IMR-90 (cell line): ENCODE measurements at regions not wholly inside any gene's neighbourhood (a gene's known extent, or its start where the extent isn't known, plus 50 kb on each side); places are given as distances from the start of the nearest gene placed in this dataset.

Experiments
- ATAC-seq: fragments of 200-7000 bp; cut with Tn5 transposase; 2 replicates; pipeline ENCODE4 v1.9.1; 2020; ENCODE audit warnings: low read depth, mild to moderate bottlenecking, moderate library complexity
- BruUV-seq: library from RNA; stranded (reverse); fragments of 400-500 nt; replicated peaks from 2 replicates; lab custom pipeline; 2021; lab: Mats Ljungman, UMichigan
- CTCF ChIA-PET: fragments of 300-600 bp; formaldehyde crosslinking; extraction: SDS; loops from one replicate; lab custom pipeline; 2021; ENCODE audit warnings: antibody characterized with exemption; lab: Yijun Ruan, JAX
- POLR2A ChIA-PET: fragments of 300-600 bp; sonication (Branson Sonifier 250); formaldehyde crosslinking; loops from one replicate; lab custom pipeline; 2022; ENCODE audit warnings: antibody characterized with exemption; ENCODE audit not compliant: unreplicated experiment; lab: Charles Lee
- DNase-seq: peaks from one replicate; pipeline ENCODE4 v3.0.0; 2013
- H2AFZ ChIP-seq: replicated peaks from 2 replicates; pipeline ENCODE3; 2013; ENCODE audit warnings: low read length, mild to moderate bottlenecking; ENCODE audit not compliant: poor library complexity
- H2AK5ac ChIP-seq: 2 replicates; pipeline ENCODE4 v1.6.1; 2013; ENCODE audit warnings: low read depth, low read length, inconsistent platforms
- H2AK9ac ChIP-seq: replicated peaks from 2 replicates; pipeline ENCODE3; 2013; ENCODE audit warnings: mild to moderate bottlenecking, low read depth, low read length, moderate library complexity; ENCODE audit not compliant: poor library complexity
- H2BK120ac ChIP-seq: 2 replicates; pipeline ENCODE4 v1.6.1; 2013; ENCODE audit warnings: low read depth, low read length, inconsistent platforms
- H2BK15ac ChIP-seq: 3 replicates; pipeline ENCODE4 v1.6.1; 2013; ENCODE audit warnings: low read depth, low read length, inconsistent platforms
- H2BK20ac ChIP-seq: 2 replicates; pipeline ENCODE4 v1.6.1; 2013; ENCODE audit warnings: low read depth, mild to moderate bottlenecking, inconsistent platforms, low read length, moderate library complexity
- H2BK5ac ChIP-seq: 2 replicates; pipeline ENCODE4 v1.6.1; 2013; ENCODE audit warnings: mild to moderate bottlenecking, low read depth, low read length, inconsistent platforms; ENCODE audit not compliant: poor library complexity, severe bottlenecking
- H3K14ac ChIP-seq: replicated peaks from 2 replicates; pipeline ENCODE4 v1.6.1; 2013; ENCODE audit warnings: low read depth, low read length, inconsistent platforms
- H3K18ac ChIP-seq: 2 replicates; pipeline ENCODE4 v1.6.1; 2013; ENCODE audit warnings: low read depth, low read length, control low read depth
- H3K23ac ChIP-seq: 2 replicates; pipeline ENCODE4 v1.6.1; 2013; ENCODE audit warnings: low read depth, low read length, inconsistent platforms
- H3K27ac ChIP-seq: 2 replicates; pipeline ENCODE4 v1.5.1; 2013; ENCODE audit warnings: mild to moderate bottlenecking, control low read depth, low read length; ENCODE audit not compliant: insufficient read depth
- H3K27me3 ChIP-seq: 2 replicates; pipeline ENCODE4 v1.6.1; 2013; ENCODE audit warnings: low read length; ENCODE audit not compliant: control insufficient read depth, insufficient read depth
- H3K36me3 ChIP-seq: 2 replicates; pipeline ENCODE4 v1.6.1; 2013; ENCODE audit warnings: low read length, mixed read lengths; ENCODE audit not compliant: control insufficient read depth, insufficient read depth
- H3K4ac ChIP-seq: 2 replicates; pipeline ENCODE4 v1.6.1; 2013; ENCODE audit warnings: low read depth, low read length, inconsistent platforms
- H3K4me1 ChIP-seq: 2 replicates; pipeline ENCODE4 v1.6.1; 2013; ENCODE audit warnings: low read length, mixed read lengths; ENCODE audit not compliant: control insufficient read depth, insufficient read depth
- H3K4me2 ChIP-seq: 2 replicates; pipeline ENCODE4 v1.6.1; 2013; ENCODE audit warnings: low read depth, mild to moderate bottlenecking, control low read depth, low read length, moderate library complexity
- H3K4me3 ChIP-seq: 2 replicates; pipeline ENCODE4 v1.5.1; 2013; ENCODE audit warnings: low read depth, mild to moderate bottlenecking, control low read depth, low read length, moderate library complexity; ENCODE audit not compliant: insufficient read depth
- H3K56ac ChIP-seq: 2 replicates; pipeline ENCODE4 v1.6.1; 2013; ENCODE audit warnings: low read length, inconsistent platforms; ENCODE audit not compliant: insufficient read depth; ENCODE audit errors: extremely low read depth
- H3K79me1 ChIP-seq, 2 experiments: 2 replicates each; pipeline ENCODE4 v1.6.1; 2013; ENCODE audit warnings: low read length in 2 of 2, inconsistent platforms in 1 of 2, low read depth in 1 of 2
- H3K9ac ChIP-seq: 2 replicates; pipeline ENCODE4 v1.6.1; 2013; ENCODE audit warnings: low read depth, low read length, control low read depth
- H3K9me1 ChIP-seq: 2 replicates; pipeline ENCODE4 v1.6.1; 2013; ENCODE audit warnings: low read length, inconsistent platforms; ENCODE audit not compliant: insufficient read depth
- H3K9me3 ChIP-seq: 2 replicates; pipeline ENCODE4 v1.6.1; 2013; ENCODE audit warnings: low read length; ENCODE audit not compliant: control insufficient read depth, insufficient read depth
- H4K20me1 ChIP-seq: 2 replicates; pipeline ENCODE4 v1.6.1; 2013; ENCODE audit warnings: low read length, inconsistent platforms; ENCODE audit not compliant: insufficient read depth
- H4K5ac ChIP-seq: 2 replicates; pipeline ENCODE4 v1.6.1; 2013; ENCODE audit warnings: mild to moderate bottlenecking, low read depth, low read length, control low read depth
- H4K8ac ChIP-seq, 2 experiments: 2 replicates each; pipeline ENCODE4 v1.6.1; 2013; ENCODE audit warnings: low read depth in 2 of 2, low read length in 2 of 2, control low read depth in 1 of 2, inconsistent platforms in 1 of 2
- H4K91ac ChIP-seq: 2 replicates; pipeline ENCODE4 v1.6.1; 2013; ENCODE audit warnings: low read depth, low read length, inconsistent platforms; ENCODE audit not compliant: insufficient read depth
- BHLHE40 ChIP-seq: fragments of 150-350 bp; IDR thresholded peaks from 2 replicates; pipeline ENCODE4 v1.6.1; 2016; ENCODE audit warnings: mild to moderate bottlenecking, low read depth, low read length
- CEBPB ChIP-seq: IDR thresholded peaks from 2 replicates; pipeline ENCODE4 v1.6.1; 2012; ENCODE audit warnings: low read depth, low read length, improper control_type of control experiment
- CHD1 ChIP-seq: IDR thresholded peaks from 2 replicates; pipeline ENCODE4 v1.6.1; 2012; ENCODE audit warnings: low read depth, low read length, improper control_type of control experiment
- FOS ChIP-seq: fragments of 150-350 bp; IDR thresholded peaks from 2 replicates; pipeline ENCODE4 v1.6.1; 2016; ENCODE audit warnings: low read depth, low read length
- MAFK ChIP-seq: IDR thresholded peaks from 2 replicates; pipeline ENCODE4 v1.6.1; 2012; ENCODE audit warnings: low read depth, low read length, improper control_type of control experiment
- MAZ ChIP-seq: IDR thresholded peaks from 2 replicates; pipeline ENCODE4 v1.6.1; 2012; ENCODE audit warnings: low read depth, mild to moderate bottlenecking, low read length, improper control_type of control experiment, moderate library complexity, borderline replicate concordance
- MXI1 ChIP-seq: IDR thresholded peaks from 2 replicates; pipeline ENCODE4 v1.6.1; 2012; ENCODE audit warnings: low read depth, mild to moderate bottlenecking, low read length, moderate library complexity, borderline replicate concordance
- NFE2L2 ChIP-seq: fragments of 150-350 bp; IDR thresholded peaks from 2 replicates; pipeline ENCODE4 v1.6.1; 2016; ENCODE audit warnings: low read depth, mild to moderate bottlenecking, low read length
- POLR2A ChIP-seq: IDR thresholded peaks from 2 replicates; pipeline ENCODE4 v1.6.1; 2012; ENCODE audit warnings: mild to moderate bottlenecking, low read depth, low read length
- RAD21 ChIP-seq: IDR thresholded peaks from 2 replicates; pipeline ENCODE4 v1.6.1; 2012; ENCODE audit warnings: low read length, improper control_type of control experiment
- RCOR1 ChIP-seq: IDR thresholded peaks from 2 replicates; pipeline ENCODE4 v1.6.1; 2012; ENCODE audit warnings: mild to moderate bottlenecking, low read length, improper control_type of control experiment; ENCODE audit not compliant: insufficient replicate concordance
- RFX5 ChIP-seq: IDR thresholded peaks from 2 replicates; pipeline ENCODE4 v1.8.0; 2012; ENCODE audit warnings: low read depth, mild to moderate bottlenecking, low read length, moderate library complexity
- SMC3 ChIP-seq: fragments of 150-350 bp; IDR thresholded peaks from 2 replicates; pipeline ENCODE4 v1.6.1; 2016; ENCODE audit warnings: low read depth, mild to moderate bottlenecking, antibody characterized with exemption, low read length, moderate library complexity
- WGBS, 2 experiments: methylation state at CpG; one replicate each; pipeline versions ENCODE4 v1.1.5 to v1.1.7; 2013; ENCODE audit warnings: missing lambda C conversion rate in 2 of 2; ENCODE audit not compliant: insufficient read length in 1 of 2; ENCODE audit errors: extremely low coverage in 2 of 2; 5-methylcytosine and 5-hydroxymethylcytosine counted together
- dilution Hi-C: fragments of 300-500 bp; cut with HindIII; formaldehyde crosslinking; loops from one replicate; pipeline ENCODE4 v1.14.3; 2018; ENCODE audit warnings: low sequenced_read_pairs; ENCODE audit not compliant: unreplicated experiment
- in situ Hi-C: fragments of 300-500 bp; cut with MboI; formaldehyde crosslinking; loops from 3 replicates; pipeline ENCODE4 v1.14.3; 2019; ENCODE audit warnings: low sequenced_read_pairs, inconsistent platforms, mixed read lengths
- intact Hi-C: fragments of 100-400 bp; cut with micrococcal nuclease; formaldehyde crosslinking; loops from 2 replicates; pipeline ENCODE4 v1.10.0; 2022
- TF ChIP-seq, protein P1 (sequence below): fragments of 150-350 bp; IDR thresholded peaks from 2 replicates; pipeline ENCODE4 v1.6.1; 2017; ENCODE audit warnings: mild to moderate bottlenecking, antibody characterized with exemption, low read length, low read depth
- TF ChIP-seq, protein P2 (sequence below): fragments of 150-350 bp; IDR thresholded peaks from 2 replicates; pipeline ENCODE4 v1.6.1; 2016; ENCODE audit warnings: low read depth, mild to moderate bottlenecking, low read length, moderate library complexity, borderline replicate concordance
- TF ChIP-seq, protein P3 (sequence below): conservative IDR thresholded peaks from 2 replicates; pipeline ENCODE4 v1.5.1; 2012; ENCODE audit warnings: mild to moderate bottlenecking, low read depth, low read length, improper control_type of control experiment

DNA sequence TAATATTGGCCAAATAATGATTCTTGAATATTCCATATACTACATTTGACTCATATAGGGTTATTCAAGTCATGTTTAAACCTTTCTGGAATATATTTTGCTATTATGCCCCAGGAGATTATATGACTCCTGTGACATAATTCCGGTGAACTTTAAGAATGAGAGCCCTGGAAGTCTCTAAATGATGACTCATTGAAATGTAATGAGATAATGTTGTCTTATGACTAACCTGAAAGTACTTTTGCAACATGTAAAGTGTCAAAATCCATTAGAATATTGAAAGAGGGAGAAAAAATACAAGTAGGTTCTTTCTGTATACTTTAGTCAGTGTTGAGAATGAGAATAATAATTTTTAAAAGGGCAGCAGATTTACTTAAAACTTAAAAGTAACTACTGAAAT lies 830.4 kb downstream of the MAT2B start:
- H3K4ac ChIP-seq: no peak overlapping the region
- no peak overlapping the region for H3K4me3 ChIP-seq
- H2AK9ac ChIP-seq: no peak overlapping the region
- H4K91ac ChIP-seq: no peak overlapping the region; the same call in 1 of the 2 replicates
- no peak overlapping the region for H4K5ac ChIP-seq
- no peaks in the 10 kb centered on the region for H3K79me1 ChIP-seq
- no CpG with 5 or more reads among the region's 1 CpG for WGBS, 2 experiments
- no peak overlapping the region for H4K8ac ChIP-seq
- H3K36me3 ChIP-seq: no peaks in the 10 kb centered on the region
- peak; percentile 84 for DNase-seq
- intact Hi-C loops: no loop called here
- TF ChIP-seq MAZ (no peak), SMC3 (no peak), RAD21 (no peak), CHD1 (no peak), FOS (peak; percentile 87), RCOR1 (no peak), MAFK (peak; percentile 73), RFX5 (no peak), BHLHE40 (peak; percentile 19; the same call in 1 of the 2 replicates), POLR2A (no peak), NFE2L2 (peak; percentile 33; the same call in 1 of the 2 replicates), CEBPB (peak; percentile 69; the same call in 1 of the 2 replicates), MXI1 (no peak)
- TF ChIP-seq, protein P1, sequence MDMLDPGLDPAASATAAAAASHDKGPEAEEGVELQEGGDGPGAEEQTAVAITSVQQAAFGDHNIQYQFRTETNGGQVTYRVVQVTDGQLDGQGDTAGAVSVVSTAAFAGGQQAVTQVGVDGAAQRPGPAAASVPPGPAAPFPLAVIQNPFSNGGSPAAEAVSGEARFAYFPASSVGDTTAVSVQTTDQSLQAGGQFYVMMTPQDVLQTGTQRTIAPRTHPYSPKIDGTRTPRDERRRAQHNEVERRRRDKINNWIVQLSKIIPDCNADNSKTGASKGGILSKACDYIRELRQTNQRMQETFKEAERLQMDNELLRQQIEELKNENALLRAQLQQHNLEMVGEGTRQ: no peak
- TF ChIP-seq, protein P2, sequence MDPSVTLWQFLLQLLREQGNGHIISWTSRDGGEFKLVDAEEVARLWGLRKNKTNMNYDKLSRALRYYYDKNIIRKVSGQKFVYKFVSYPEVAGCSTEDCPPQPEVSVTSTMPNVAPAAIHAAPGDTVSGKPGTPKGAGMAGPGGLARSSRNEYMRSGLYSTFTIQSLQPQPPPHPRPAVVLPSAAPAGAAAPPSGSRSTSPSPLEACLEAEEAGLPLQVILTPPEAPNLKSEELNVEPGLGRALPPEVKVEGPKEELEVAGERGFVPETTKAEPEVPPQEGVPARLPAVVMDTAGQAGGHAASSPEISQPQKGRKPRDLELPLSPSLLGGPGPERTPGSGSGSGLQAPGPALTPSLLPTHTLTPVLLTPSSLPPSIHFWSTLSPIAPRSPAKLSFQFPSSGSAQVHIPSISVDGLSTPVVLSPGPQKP: no peak
- TF ChIP-seq, protein P3, sequence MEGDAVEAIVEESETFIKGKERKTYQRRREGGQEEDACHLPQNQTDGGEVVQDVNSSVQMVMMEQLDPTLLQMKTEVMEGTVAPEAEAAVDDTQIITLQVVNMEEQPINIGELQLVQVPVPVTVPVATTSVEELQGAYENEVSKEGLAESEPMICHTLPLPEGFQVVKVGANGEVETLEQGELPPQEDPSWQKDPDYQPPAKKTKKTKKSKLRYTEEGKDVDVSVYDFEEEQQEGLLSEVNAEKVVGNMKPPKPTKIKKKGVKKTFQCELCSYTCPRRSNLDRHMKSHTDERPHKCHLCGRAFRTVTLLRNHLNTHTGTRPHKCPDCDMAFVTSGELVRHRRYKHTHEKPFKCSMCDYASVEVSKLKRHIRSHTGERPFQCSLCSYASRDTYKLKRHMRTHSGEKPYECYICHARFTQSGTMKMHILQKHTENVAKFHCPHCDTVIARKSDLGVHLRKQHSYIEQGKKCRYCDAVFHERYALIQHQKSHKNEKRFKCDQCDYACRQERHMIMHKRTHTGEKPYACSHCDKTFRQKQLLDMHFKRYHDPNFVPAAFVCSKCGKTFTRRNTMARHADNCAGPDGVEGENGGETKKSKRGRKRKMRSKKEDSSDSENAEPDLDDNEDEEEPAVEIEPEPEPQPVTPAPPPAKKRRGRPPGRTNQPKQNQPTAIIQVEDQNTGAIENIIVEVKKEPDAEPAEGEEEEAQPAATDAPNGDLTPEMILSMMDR: no peak
- no peaks in the 10 kb centered on the region for H3K9me3 ChIP-seq
- ChIA-PET POLR2A (no interaction called here), CTCF (interaction anchor here (0.7 kb wide), 1 partner anchor 751 kb away, joined by 3 read pairs; no protein-coding TSS in a partner anchor)
- no peak overlapping the region for H3K27ac ChIP-seq
- H4K20me1 ChIP-seq: no peaks in the 10 kb centered on the region
- H2AK5ac ChIP-seq: no peak overlapping the region
- no TSS peak for BruUV-seq
- peak overlapping the region; percentile 67; the same call in 1 of the 2 replicates for H2BK120ac ChIP-seq
- H3K4me2 ChIP-seq: peak overlapping the region; percentile 33; the same call in 1 of the 2 replicates
- H3K9me1 ChIP-seq: no peaks in the 10 kb centered on the region
- no peak overlapping the region for H3K14ac ChIP-seq
- H2AFZ ChIP-seq: no peak overlapping the region
- H2BK20ac ChIP-seq: no peak overlapping the region
- H3K23ac ChIP-seq: no peak overlapping the region
- no peaks in the 10 kb centered on the region for H3K27me3 ChIP-seq
- no peak overlapping the region for H3K9ac ChIP-seq
- no peak overlapping the region; the same call in 1 of the 2 replicates for H3K18ac ChIP-seq
- peaks cover 4% of the 10 kb centered on the region for H3K4me1 ChIP-seq
- ATAC-seq: peak; percentile 54; the same call in 1 of the 2 replicates
- dilution Hi-C loops: no loop called here
- H3K56ac ChIP-seq: no peak overlapping the region
- in situ Hi-C loops: no loop called here
- no peak overlapping the region for H2BK15ac ChIP-seq
- peak overlapping the region; percentile 52 for H2BK5ac ChIP-seq
